Endodermal cell (in vitro differentiated cells): ENCODE measurements at regions not wholly inside any gene's neighbourhood (a gene's known extent, or its start where the extent isn't known, plus 50 kb on each side); places are given as distances from the start of the nearest gene placed in this dataset.

ENCODE experiments used
- DNase-seq: peaks from one replicate; pipeline ENCODE4 v3.0.0-alpha.2; 2017
- H3K27ac ChIP-seq: 2 replicates; pipeline ENCODE4 v1.5.1; 2013; ENCODE audit warnings: mild to moderate bottlenecking, low read depth, low read length, moderate library complexity
- H3K27me3 ChIP-seq: 2 replicates; pipeline ENCODE4 v1.6.1; 2013; ENCODE audit warnings: mild to moderate bottlenecking, low read length, moderate library complexity; ENCODE audit not compliant: insufficient read depth, control insufficient read depth, poor library complexity, severe bottlenecking
- H3K36me3 ChIP-seq: 2 replicates; pipeline ENCODE4 v1.7.0; 2013; ENCODE audit warnings: mild to moderate bottlenecking, low read length, moderate library complexity; ENCODE audit not compliant: control insufficient read depth, insufficient read depth
- H3K4me1 ChIP-seq: one replicate; pipeline ENCODE4 v1.7.0; 2013; ENCODE audit warnings: low read length; ENCODE audit not compliant: control insufficient read depth, insufficient read depth
- H3K4me3 ChIP-seq: 2 replicates; pipeline ENCODE4 v1.5.1; 2013; ENCODE audit warnings: mild to moderate bottlenecking, low read length, moderate library complexity
- H3K9ac ChIP-seq: 2 replicates; pipeline ENCODE4 v1.6.1; 2013; ENCODE audit warnings: mild to moderate bottlenecking, low read length, moderate library complexity; ENCODE audit not compliant: poor library complexity, severe bottlenecking; ENCODE audit errors: extremely low read depth
- H3K9me3 ChIP-seq: 2 replicates; pipeline ENCODE4 v1.6.1; 2013; ENCODE audit warnings: mild to moderate bottlenecking, low read length, moderate library complexity; ENCODE audit not compliant: control insufficient read depth
- H3K27ac Mint-ChIP-seq: 2 replicates; pipeline ENCODE4 v1.8.0; 2020; ENCODE audit warnings: mixed read lengths
- H3K27me3 Mint-ChIP-seq: 2 replicates; pipeline ENCODE4 v1.8.0; 2021; ENCODE audit warnings: mild to moderate bottlenecking, mixed read lengths; ENCODE audit not compliant: insufficient read depth
- H3K36me3 Mint-ChIP-seq: 2 replicates; pipeline ENCODE4 v1.8.0; 2020; ENCODE audit warnings: low read depth, mixed read lengths
- H3K4me1 Mint-ChIP-seq: 2 replicates; pipeline ENCODE4 v1.8.0; 2020; ENCODE audit warnings: mixed read lengths
- H3K4me3 Mint-ChIP-seq: 2 replicates; pipeline ENCODE4 v1.8.0; 2020; ENCODE audit warnings: mild to moderate bottlenecking, moderate library complexity, mixed read lengths
- H3K9me3 Mint-ChIP-seq: 2 replicates; pipeline ENCODE4 v1.8.0; 2020; ENCODE audit warnings: mild to moderate bottlenecking, mixed read lengths
- WGBS, 2 experiments: methylation state at CpG; one replicate each; pipeline versions ENCODE4 v1.1.5 to v1.1.7; 2013; ENCODE audit warnings: missing lambda C conversion rate in 2 of 2, mixed read lengths in 1 of 2; ENCODE audit not compliant: insufficient coverage in 1 of 2, insufficient read length in 1 of 2; 5-methylcytosine and 5-hydroxymethylcytosine counted together
- TF ChIP-seq, protein P1 (sequence below): fragments of 200-600 bp; sonication (generic); conservative IDR thresholded peaks from 2 replicates; pipeline ENCODE4 v1.5.0; 2021; ENCODE audit warnings: antibody characterized with exemption, mild to moderate bottlenecking

DNA sequence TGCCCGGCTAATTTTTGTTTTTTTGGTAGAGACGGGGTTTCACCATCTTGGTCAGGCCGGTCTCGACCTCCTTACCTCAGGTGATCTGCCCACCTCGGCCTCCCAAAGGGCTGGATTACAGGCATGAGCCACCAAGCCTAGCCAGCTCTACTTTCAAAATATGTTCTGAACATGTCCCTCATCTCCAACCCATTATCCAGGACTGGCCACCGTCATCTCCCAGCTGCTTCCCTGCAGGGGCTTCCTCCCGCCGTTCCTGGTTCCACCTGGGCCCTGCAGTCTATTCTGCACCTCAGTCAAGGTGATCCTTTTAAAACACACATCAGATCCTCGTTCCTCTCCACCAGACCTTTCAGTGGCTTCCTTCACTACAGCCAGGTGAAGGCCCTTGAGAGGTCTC lies 80.9 kb upstream of the NKX1-1 start:
- no peak overlapping the region for H3K4me3 ChIP-seq
- TF ChIP-seq, protein P1, sequence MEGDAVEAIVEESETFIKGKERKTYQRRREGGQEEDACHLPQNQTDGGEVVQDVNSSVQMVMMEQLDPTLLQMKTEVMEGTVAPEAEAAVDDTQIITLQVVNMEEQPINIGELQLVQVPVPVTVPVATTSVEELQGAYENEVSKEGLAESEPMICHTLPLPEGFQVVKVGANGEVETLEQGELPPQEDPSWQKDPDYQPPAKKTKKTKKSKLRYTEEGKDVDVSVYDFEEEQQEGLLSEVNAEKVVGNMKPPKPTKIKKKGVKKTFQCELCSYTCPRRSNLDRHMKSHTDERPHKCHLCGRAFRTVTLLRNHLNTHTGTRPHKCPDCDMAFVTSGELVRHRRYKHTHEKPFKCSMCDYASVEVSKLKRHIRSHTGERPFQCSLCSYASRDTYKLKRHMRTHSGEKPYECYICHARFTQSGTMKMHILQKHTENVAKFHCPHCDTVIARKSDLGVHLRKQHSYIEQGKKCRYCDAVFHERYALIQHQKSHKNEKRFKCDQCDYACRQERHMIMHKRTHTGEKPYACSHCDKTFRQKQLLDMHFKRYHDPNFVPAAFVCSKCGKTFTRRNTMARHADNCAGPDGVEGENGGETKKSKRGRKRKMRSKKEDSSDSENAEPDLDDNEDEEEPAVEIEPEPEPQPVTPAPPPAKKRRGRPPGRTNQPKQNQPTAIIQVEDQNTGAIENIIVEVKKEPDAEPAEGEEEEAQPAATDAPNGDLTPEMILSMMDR, result no peak
- H3K4me1 Mint-ChIP-seq, result no peaks in the 10 kb centered on the region
- peaks cover 16% of the 10 kb centered on the region for H3K27me3 Mint-ChIP-seq
- no peak overlapping the region for H3K27ac ChIP-seq
- H3K4me1 ChIP-seq, result no peaks in the 10 kb centered on the region
- H3K9me3 ChIP-seq, result peaks cover 25% of the 10 kb centered on the region
- no peak overlapping the region for H3K9ac ChIP-seq
- H3K9me3 Mint-ChIP-seq, result peaks cover 45% of the 10 kb centered on the region
- WGBS, 2 experiments, result 90 to 93% methylated on average over 8 to 9 of the region's 9 CpGs
- no peak overlapping the region for H3K27ac Mint-ChIP-seq
- H3K36me3 ChIP-seq, result no peaks in the 10 kb centered on the region
- H3K4me3 Mint-ChIP-seq, result no peak overlapping the region
- peak; percentile 20 for DNase-seq
- peaks cover 11% of the 10 kb centered on the region for H3K27me3 ChIP-seq
- no peaks in the 10 kb centered on the region for H3K36me3 Mint-ChIP-seq

DNA sequence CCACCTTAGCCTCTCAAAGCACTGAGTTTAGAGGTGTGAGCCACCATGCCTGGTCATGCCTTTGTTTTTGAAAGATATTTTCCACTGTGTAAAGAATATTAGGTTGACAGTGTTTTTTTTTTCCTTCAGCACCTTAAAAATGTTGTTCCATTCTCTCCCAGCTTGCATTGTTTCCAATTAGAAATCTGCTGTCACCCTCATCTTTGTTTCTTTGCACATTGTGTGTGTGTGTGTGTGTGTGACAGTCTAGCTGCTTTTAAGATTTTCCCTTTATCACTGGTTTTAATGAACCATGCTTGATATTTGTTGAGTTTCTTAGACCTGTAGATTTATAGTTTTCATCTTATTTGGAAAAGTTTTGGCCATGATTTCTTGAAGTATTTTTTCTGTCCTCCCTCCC lies 79.0 kb upstream of the NKX1-1 start:
- Mint-ChIP-seq H3K36me3 (no peaks in the 10 kb centered on the region), H3K9me3 (peaks cover 59% of the 10 kb centered on the region), H3K27me3 (peaks cover 16% of the 10 kb centered on the region), H3K4me1 (no peaks in the 10 kb centered on the region), H3K27ac (no peak overlapping the region), H3K4me3 (no peak overlapping the region)
- TF ChIP-seq, protein P1, result no peak
- no peak for DNase-seq
- Histone ChIP-seq H3K36me3 (no peaks in the 10 kb centered on the region), H3K9ac (no peak overlapping the region), H3K4me1 (no peaks in the 10 kb centered on the region), H3K9me3 (peaks cover 31% of the 10 kb centered on the region), H3K27me3 (peaks cover 11% of the 10 kb centered on the region), H3K27ac (no peak overlapping the region), H3K4me3 (no peak overlapping the region)

- Histone ChIP-seq H3K9ac (no peak overlapping the region), H3K4me1 (no peaks in the 10 kb centered on the region), H3K9me3 (peaks cover 23% of the 10 kb centered on the region), H3K27me3 (peaks cover 14% of the 10 kb centered on the region), H3K36me3 (no peaks in the 10 kb centered on the region), H3K4me3 (no peak overlapping the region), H3K27ac (no peak overlapping the region)
- Mint-ChIP-seq H3K27ac (no peak overlapping the region), H3K36me3 (no peaks in the 10 kb centered on the region), H3K4me1 (no peaks in the 10 kb centered on the region), H3K9me3 (peaks cover 50% of the 10 kb centered on the region), H3K4me3 (no peak overlapping the region), H3K27me3 (peaks cover 9% of the 10 kb centered on the region)
- no peak for DNase-seq
- 71 to 81% methylated on average over 1 of the region's 1 CpG for WGBS, 2 experiments
- TF ChIP-seq, protein P1, result no peak
These were observed 74.5 kb upstream of the NKX1-1 start for GRCh38 chr4:1480720-1481119.
